ENCODE measurements at regions not wholly inside any gene's neighbourhood (a gene's known extent, or its start where the extent isn't known, plus 50 kb on each side); places are given as distances from the start of the nearest gene placed in this dataset.

- TF ChIP-seq CTCF (IDR thresholded peaks at IDR 0.05; ENCODE audit: insufficient read depth, low read length, poor library complexity, severe bottlenecking) (no peak), EZH2phosphoT487 (conservative IDR thresholded peaks at IDR 0.05; ENCODE audit: low read length) (no peak)
These were observed 598.1 kb downstream of the SH2D4B start for GRCh38 chr10:81135851-81136250.

Measured in SU-DHL-6 (cell line).